ENCODE measurements at regions not wholly inside any gene's neighbourhood (a gene's known extent, or its start where the extent isn't known, plus 50 kb on each side); places are given as distances from the start of the nearest gene placed in this dataset.
A peak's percentile ranks its signal among the peaks of the same experiment; 100 is the strongest.

DNA sequence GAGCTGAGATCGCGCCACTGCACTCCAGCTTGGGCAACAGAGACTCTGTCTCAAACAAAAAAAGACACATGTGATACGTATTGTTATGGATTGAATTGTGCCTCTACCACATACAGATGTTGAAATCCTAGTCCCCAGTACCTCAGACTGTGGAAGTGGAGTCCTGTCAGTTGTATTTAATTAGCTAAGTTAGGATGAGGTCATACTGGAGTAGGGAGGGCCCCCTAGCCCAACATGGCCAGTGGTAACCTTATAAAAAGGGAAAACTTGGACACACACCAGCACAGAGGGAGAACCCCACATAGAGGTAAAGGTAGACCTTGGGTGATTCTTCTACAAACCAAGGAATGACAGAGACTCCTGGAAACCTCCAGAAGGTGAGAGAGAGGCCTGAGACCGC lies 119.8 kb downstream of the GADD45G start:
- ChIA-PET CTCF (interaction anchor here (0.5 to 0.6 kb wide), 3 partner anchors 69 to 208 kb away, joined by 3 to 4 read pairs (median 3); no protein-coding TSS in a partner anchor), POLR2A (interaction anchor here (0.7 kb wide), 1 partner anchor 120 kb away, joined by 4 read pairs; the partner anchor contains the start of gene GADD45G)
- H3K36me3 ChIP-seq (ENCODE audit: control insufficient read depth in 2 of 2, insufficient read depth in 1 of 2, low read length in 2 of 2): no peaks in the 10 kb centered on the region
- H3K4me1 ChIP-seq (ENCODE audit: control insufficient read depth, insufficient read depth, low read length): no peaks in the 10 kb centered on the region; the same call in 1 of the 2 replicates
- no peaks in the 10 kb centered on the region for H3K9me3 ChIP-seq (ENCODE audit: control insufficient read depth, insufficient read depth, low read depth, low read length)
- TF ChIP-seq, protein P1, sequence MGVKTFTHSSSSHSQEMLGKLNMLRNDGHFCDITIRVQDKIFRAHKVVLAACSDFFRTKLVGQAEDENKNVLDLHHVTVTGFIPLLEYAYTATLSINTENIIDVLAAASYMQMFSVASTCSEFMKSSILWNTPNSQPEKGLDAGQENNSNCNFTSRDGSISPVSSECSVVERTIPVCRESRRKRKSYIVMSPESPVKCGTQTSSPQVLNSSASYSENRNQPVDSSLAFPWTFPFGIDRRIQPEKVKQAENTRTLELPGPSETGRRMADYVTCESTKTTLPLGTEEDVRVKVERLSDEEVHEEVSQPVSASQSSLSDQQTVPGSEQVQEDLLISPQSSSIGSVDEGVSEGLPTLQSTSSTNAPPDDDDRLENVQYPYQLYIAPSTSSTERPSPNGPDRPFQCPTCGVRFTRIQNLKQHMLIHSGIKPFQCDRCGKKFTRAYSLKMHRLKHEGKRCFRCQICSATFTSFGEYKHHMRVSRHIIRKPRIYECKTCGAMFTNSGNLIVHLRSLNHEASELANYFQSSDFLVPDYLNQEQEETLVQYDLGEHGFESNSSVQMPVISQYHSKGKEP (tag by site-specific recombination; IDR thresholded peaks at IDR 0.05): no peak
- TF ChIP-seq, protein P2, sequence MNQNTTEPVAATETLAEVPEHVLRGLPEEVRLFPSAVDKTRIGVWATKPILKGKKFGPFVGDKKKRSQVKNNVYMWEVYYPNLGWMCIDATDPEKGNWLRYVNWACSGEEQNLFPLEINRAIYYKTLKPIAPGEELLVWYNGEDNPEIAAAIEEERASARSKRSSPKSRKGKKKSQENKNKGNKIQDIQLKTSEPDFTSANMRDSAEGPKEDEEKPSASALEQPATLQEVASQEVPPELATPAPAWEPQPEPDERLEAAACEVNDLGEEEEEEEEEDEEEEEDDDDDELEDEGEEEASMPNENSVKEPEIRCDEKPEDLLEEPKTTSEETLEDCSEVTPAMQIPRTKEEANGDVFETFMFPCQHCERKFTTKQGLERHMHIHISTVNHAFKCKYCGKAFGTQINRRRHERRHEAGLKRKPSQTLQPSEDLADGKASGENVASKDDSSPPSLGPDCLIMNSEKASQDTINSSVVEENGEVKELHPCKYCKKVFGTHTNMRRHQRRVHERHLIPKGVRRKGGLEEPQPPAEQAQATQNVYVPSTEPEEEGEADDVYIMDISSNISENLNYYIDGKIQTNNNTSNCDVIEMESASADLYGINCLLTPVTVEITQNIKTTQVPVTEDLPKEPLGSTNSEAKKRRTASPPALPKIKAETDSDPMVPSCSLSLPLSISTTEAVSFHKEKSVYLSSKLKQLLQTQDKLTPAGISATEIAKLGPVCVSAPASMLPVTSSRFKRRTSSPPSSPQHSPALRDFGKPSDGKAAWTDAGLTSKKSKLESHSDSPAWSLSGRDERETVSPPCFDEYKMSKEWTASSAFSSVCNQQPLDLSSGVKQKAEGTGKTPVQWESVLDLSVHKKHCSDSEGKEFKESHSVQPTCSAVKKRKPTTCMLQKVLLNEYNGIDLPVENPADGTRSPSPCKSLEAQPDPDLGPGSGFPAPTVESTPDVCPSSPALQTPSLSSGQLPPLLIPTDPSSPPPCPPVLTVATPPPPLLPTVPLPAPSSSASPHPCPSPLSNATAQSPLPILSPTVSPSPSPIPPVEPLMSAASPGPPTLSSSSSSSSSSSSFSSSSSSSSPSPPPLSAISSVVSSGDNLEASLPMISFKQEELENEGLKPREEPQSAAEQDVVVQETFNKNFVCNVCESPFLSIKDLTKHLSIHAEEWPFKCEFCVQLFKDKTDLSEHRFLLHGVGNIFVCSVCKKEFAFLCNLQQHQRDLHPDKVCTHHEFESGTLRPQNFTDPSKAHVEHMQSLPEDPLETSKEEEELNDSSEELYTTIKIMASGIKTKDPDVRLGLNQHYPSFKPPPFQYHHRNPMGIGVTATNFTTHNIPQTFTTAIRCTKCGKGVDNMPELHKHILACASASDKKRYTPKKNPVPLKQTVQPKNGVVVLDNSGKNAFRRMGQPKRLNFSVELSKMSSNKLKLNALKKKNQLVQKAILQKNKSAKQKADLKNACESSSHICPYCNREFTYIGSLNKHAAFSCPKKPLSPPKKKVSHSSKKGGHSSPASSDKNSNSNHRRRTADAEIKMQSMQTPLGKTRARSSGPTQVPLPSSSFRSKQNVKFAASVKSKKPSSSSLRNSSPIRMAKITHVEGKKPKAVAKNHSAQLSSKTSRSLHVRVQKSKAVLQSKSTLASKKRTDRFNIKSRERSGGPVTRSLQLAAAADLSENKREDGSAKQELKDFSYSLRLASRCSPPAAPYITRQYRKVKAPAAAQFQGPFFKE (tag by site-specific recombination; IDR thresholded peaks at IDR 0.05; ENCODE audit: borderline replicate concordance): no peak
- TF ChIP-seq ZNF548 (tag by site-specific recombination; IDR thresholded peaks at IDR 0.05): no peak
- no peak for TF ChIP-seq ZNF544 (tag by site-specific recombination; IDR thresholded peaks at IDR 0.05)
- no peak for TF ChIP-seq SP7 (tag by site-specific recombination; IDR thresholded peaks at IDR 0.05)
- no peak for TF ChIP-seq SETDB1 (IDR thresholded peaks at IDR 0.05; ENCODE audit: insufficient read length, low read length)
- TF ChIP-seq ZNF677 (tag by site-specific recombination; IDR thresholded peaks at IDR 0.05): no peak
- no peak for TF ChIP-seq SALL2 (tag by site-specific recombination; IDR thresholded peaks at IDR 0.05; ENCODE audit: borderline replicate concordance)
- TF ChIP-seq ZNF488 (tag by site-specific recombination; IDR thresholded peaks at IDR 0.05): no peak
- TF ChIP-seq ZNF600 (tag by site-specific recombination; IDR thresholded peaks at IDR 0.05): 0 out of 2 replicates have a peak, but pooled peaks have one; percentile 15
- no peak for TF ChIP-seq ZNF629 (tag by site-specific recombination; IDR thresholded peaks at IDR 0.05)
- TF ChIP-seq ZNF521 (tag by site-specific recombination; IDR thresholded peaks at IDR 0.05): no peak
- no peak for TF ChIP-seq ZNF747 (tag by site-specific recombination; IDR thresholded peaks at IDR 0.05)
- TF ChIP-seq ZNF658 (tag by site-specific recombination; IDR thresholded peaks at IDR 0.05): no peak
- no peak for TF ChIP-seq ZNF394 (tag by site-specific recombination; IDR thresholded peaks at IDR 0.05; ENCODE audit: borderline replicate concordance)
- peak; percentile 31; the same call in 1 of the 2 replicates for TF ChIP-seq GLIS1 (tag by site-specific recombination; IDR thresholded peaks at IDR 0.05)
- no peak for TF ChIP-seq ZNF114 (tag by site-specific recombination; IDR thresholded peaks at IDR 0.05)
- TF ChIP-seq ZNF830 (tag by site-specific recombination; IDR thresholded peaks at IDR 0.05; ENCODE audit: low read depth): no peak
- no peak overlapping the region for H3K27ac ChIP-seq (ENCODE audit: extremely low read depth, low read depth, low read length)
- no peak overlapping the region for H3K4me3 ChIP-seq (ENCODE audit: low read depth, low read length)
